Lower lobe of right lung (tissue), 2 donors: ENCODE measurements at regions not wholly inside any gene's neighbourhood (a gene's known extent, or its start where the extent isn't known, plus 50 kb on each side); places are given as distances from the start of the nearest gene placed in this dataset.
A peak's percentile ranks its signal among the peaks of the same experiment; 100 is the strongest.

ENCODE experiments used
- ATAC-seq, 2 donors: fragments of 200-7000 bp; cut with Tn5 transposase; one replicate each; pipeline ENCODE4 v1.9.1; 2020 to 2022; ENCODE audit warnings: mild to moderate bottlenecking in 2 of 2, moderate library complexity in 2 of 2
- DNase-seq: peaks from one replicate; pipeline ENCODE4 v3.0.0-alpha.2; 2020
- H3K27ac ChIP-seq: fragments of 200-600 bp; one replicate; pipeline ENCODE4 v1.8.0; 2022
- H3K27me3 ChIP-seq: fragments of 200-600 bp; one replicate; pipeline ENCODE4 v1.8.0; 2022; ENCODE audit warnings: low read depth
- H3K36me3 ChIP-seq: fragments of 200-600 bp; one replicate; pipeline ENCODE4 v1.8.0; 2022; ENCODE audit warnings: mild to moderate bottlenecking
- H3K4me1 ChIP-seq: fragments of 200-600 bp; one replicate; pipeline ENCODE4 v1.8.0; 2022
- H3K4me3 ChIP-seq: fragments of 200-600 bp; one replicate; pipeline ENCODE4 v1.8.0; 2022; ENCODE audit warnings: mild to moderate bottlenecking
- H3K9me3 ChIP-seq: fragments of 200-600 bp; one replicate; pipeline ENCODE4 v1.8.0; 2022
- CTCF ChIP-seq: fragments of 200-600 bp; IDR thresholded peaks from one replicate; pipeline ENCODE4 v1.8.0; 2022; ENCODE audit warnings: antibody characterized with exemption, mild to moderate bottlenecking
- intact Hi-C: fragments of 100-400 bp; cut with DNase I; formaldehyde crosslinking; loops from one replicate; pipeline ENCODE4 v1.11.0; 2022
- donor health status: DM: no; HTN: yes; CAD: no; lungs with severe emphysema.

- Histone ChIP-seq H3K4me1 (peaks cover 72% of the 10 kb centered on the region), H3K36me3 (no peaks in the 10 kb centered on the region), H3K27ac (peak overlapping the region; percentile 61), H3K4me3 (no peak overlapping the region), H3K27me3 (no peaks in the 10 kb centered on the region), H3K9me3 (no peaks in the 10 kb centered on the region)
- intact Hi-C loops = no loop called here
- ATAC-seq (no peak), DNase-seq (no peak)
- no peak for TF ChIP-seq CTCF
These were observed 50.0 kb upstream of the LCTL start for GRCh38 chr15:66615846-66616245.

GRCh38 chr15:66617137-66618090 lies 51.6 kb upstream of the LCTL start:
- Histone ChIP-seq H3K36me3 (no peaks in the 10 kb centered on the region), H3K27me3 (no peaks in the 10 kb centered on the region), H3K4me3 (no peak overlapping the region), H3K4me1 (peaks cover 87% of the 10 kb centered on the region), H3K9me3 (no peaks in the 10 kb centered on the region), H3K27ac (peak overlapping the region; percentile 80)
- peak; percentile 85 for DNase-seq
- ATAC-seq = peak; percentile 73 to 78
- no peak for TF ChIP-seq CTCF
- intact Hi-C loops = no loop called here

GRCh38 chr15:66619152-66619903 lies 53.5 kb upstream of the LCTL start:
- peak; percentile 79 to 83 for ATAC-seq
- peak overlapping the region; percentile 80 for H3K27ac ChIP-seq
- intact Hi-C loops = no loop called here
- TF ChIP-seq CTCF = peak; percentile 86
- no peaks in the 10 kb centered on the region for H3K36me3 ChIP-seq
- peak; percentile 84 for DNase-seq
- no peaks in the 10 kb centered on the region for H3K9me3 ChIP-seq
- H3K4me1 ChIP-seq = peaks cover 79% of the 10 kb centered on the region
- H3K4me3 ChIP-seq = no peak overlapping the region
- no peaks in the 10 kb centered on the region for H3K27me3 ChIP-seq

GRCh38 chr15:66620341-66620740 lies 54.5 kb upstream of the LCTL start:
- DNase-seq = no peak
- Histone ChIP-seq H3K4me3 (no peak overlapping the region), H3K27ac (no peak overlapping the region), H3K36me3 (no peaks in the 10 kb centered on the region), H3K27me3 (no peaks in the 10 kb centered on the region), H3K4me1 (peaks cover 70% of the 10 kb centered on the region), H3K9me3 (no peaks in the 10 kb centered on the region)
- ATAC-seq = no peak
- TF ChIP-seq CTCF = no peak
- intact Hi-C loops = no loop called here

- DNase-seq (no peak), ATAC-seq (no peak)
- Histone ChIP-seq H3K36me3 (no peaks in the 10 kb centered on the region), H3K4me1 (peaks cover 65% of the 10 kb centered on the region), H3K27ac (peak overlapping the region; percentile 76), H3K27me3 (no peaks in the 10 kb centered on the region), H3K9me3 (no peaks in the 10 kb centered on the region), H3K4me3 (no peak overlapping the region)
- intact Hi-C loops = no loop called here
- no peak for TF ChIP-seq CTCF
These were observed 55.0 kb upstream of the LCTL start for GRCh38 chr15:66620744-66621344.
